Upper lobe of left lung (tissue), 4 donors: ENCODE measurements at regions not wholly inside any gene's neighbourhood (a gene's known extent, or its start where the extent isn't known, plus 50 kb on each side); places are given as distances from the start of the nearest gene placed in this dataset.

ENCODE experiments used
- POLR2A ChIP-seq, 4 donors: fragments of 450-650 bp; IDR thresholded peaks; one replicate each; pipeline ENCODE4 v1.5.1; 2016 to 2017; ENCODE audit warnings: antibody characterized with exemption in 4 of 4, mild to moderate bottlenecking in 2 of 4
- TF ChIP-seq, protein P1 (sequence below), 6 experiments: fragments of 450-650 bp in 4 of 6; fragments of 200-600 bp in 2 of 6; sonication (generic) in 2 of 6; IDR thresholded peaks; one replicate each; pipeline ENCODE4 v1.5.1; 2016 to 2019; ENCODE audit warnings: antibody characterized with exemption in 6 of 6

DNA sequence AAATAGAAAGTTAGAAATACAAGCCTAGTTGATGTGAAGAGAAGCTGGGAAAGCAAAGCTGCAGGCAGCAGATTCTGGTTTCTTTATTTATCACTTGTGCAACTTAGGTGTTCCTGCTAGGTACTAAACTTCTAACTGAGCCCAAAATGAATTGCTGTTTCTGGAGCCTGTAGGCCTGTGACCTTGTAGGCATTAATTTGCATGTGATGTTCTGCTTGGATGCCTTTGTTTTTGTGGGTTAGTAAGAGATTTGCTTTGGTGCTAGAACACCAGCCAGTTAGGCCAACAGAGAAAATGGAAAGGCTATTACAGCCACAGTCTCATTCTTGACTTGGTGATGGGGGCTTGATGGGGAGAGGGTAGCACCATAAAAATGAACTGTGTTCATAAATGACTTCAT is 370.7 kb downstream of the PPP1R3A start:
- TF ChIP-seq POLR2A (IDR thresholded peaks at IDR 0.05): no peak
- TF ChIP-seq, protein P1, sequence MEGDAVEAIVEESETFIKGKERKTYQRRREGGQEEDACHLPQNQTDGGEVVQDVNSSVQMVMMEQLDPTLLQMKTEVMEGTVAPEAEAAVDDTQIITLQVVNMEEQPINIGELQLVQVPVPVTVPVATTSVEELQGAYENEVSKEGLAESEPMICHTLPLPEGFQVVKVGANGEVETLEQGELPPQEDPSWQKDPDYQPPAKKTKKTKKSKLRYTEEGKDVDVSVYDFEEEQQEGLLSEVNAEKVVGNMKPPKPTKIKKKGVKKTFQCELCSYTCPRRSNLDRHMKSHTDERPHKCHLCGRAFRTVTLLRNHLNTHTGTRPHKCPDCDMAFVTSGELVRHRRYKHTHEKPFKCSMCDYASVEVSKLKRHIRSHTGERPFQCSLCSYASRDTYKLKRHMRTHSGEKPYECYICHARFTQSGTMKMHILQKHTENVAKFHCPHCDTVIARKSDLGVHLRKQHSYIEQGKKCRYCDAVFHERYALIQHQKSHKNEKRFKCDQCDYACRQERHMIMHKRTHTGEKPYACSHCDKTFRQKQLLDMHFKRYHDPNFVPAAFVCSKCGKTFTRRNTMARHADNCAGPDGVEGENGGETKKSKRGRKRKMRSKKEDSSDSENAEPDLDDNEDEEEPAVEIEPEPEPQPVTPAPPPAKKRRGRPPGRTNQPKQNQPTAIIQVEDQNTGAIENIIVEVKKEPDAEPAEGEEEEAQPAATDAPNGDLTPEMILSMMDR (IDR thresholded peaks at IDR 0.05): no peak
